GM18909 (cell line): ENCODE measurements at regions not wholly inside any gene's neighbourhood (a gene's known extent, or its start where the extent isn't known, plus 50 kb on each side); places are given as distances from the start of the nearest gene placed in this dataset.

ENCODE experiments used
- ATAC-seq: cut with Tn5 transposase; IDR thresholded peaks from one replicate; pipeline ENCODE4 v1.9.1; 2021; ENCODE audit warnings: mild to moderate bottlenecking; ENCODE audit not compliant: unreplicated experiment, poor library complexity

- ATAC-seq = no peak
These were observed 327.8 kb upstream of the MAF start for GRCh38 chr16:79928142-79928873.

GRCh38 chr16:79926451-79927205 lies 326.1 kb upstream of the MAF start:
- no peak for ATAC-seq

- no peak for ATAC-seq
These were observed 322.9 kb upstream of the MAF start for GRCh38 chr16:79923431-79923830.

GRCh38 chr16:79920685-79921084 lies 320.1 kb upstream of the MAF start:
- no peak for ATAC-seq

- ATAC-seq = no peak
These were observed 318.4 kb upstream of the MAF start for GRCh38 chr16:79918916-79919315.

GRCh38 chr16:79915761-79916160 lies 315.2 kb upstream of the MAF start:
- no peak for ATAC-seq

GRCh38 chr16:79914961-79915720 lies 314.6 kb upstream of the MAF start:
- no peak for ATAC-seq

- ATAC-seq = no peak
These were observed 312.2 kb upstream of the MAF start for GRCh38 chr16:79912592-79913310.

GRCh38 chr16:79911660-79912059 lies 311.1 kb upstream of the MAF start:
- ATAC-seq = no peak

- ATAC-seq = no peak
These were observed 309.0 kb upstream of the MAF start for GRCh38 chr16:79909571-79909970.

- no peak for ATAC-seq
These were observed 302.9 kb upstream of the MAF start for GRCh38 chr16:79903471-79903870.

- ATAC-seq = no peak
These were observed 301.8 kb upstream of the MAF start for GRCh38 chr16:79902351-79902750.

GRCh38 chr16:79901522-79901921 lies 301.0 kb upstream of the MAF start:
- no peak for ATAC-seq

- ATAC-seq = no peak
These were observed 299.2 kb upstream of the MAF start for GRCh38 chr16:79899716-79900115.

- ATAC-seq = no peak
These were observed 298.8 kb upstream of the MAF start for GRCh38 chr16:79899316-79899715.

- no peak for ATAC-seq
These were observed 298.2 kb upstream of the MAF start for GRCh38 chr16:79898703-79899102.

GRCh38 chr16:79897453-79898146 lies 297.1 kb upstream of the MAF start:
- no peak for ATAC-seq

GRCh38 chr16:79897104-79897452 lies 296.5 kb upstream of the MAF start:
- no peak for ATAC-seq

- no peak for ATAC-seq
These were observed 295.3 kb upstream of the MAF start for GRCh38 chr16:79895917-79896203.
